ENCODE measurements at regions not wholly inside any gene's neighbourhood (a gene's known extent, or its start where the extent isn't known, plus 50 kb on each side); places are given as distances from the start of the nearest gene placed in this dataset.
"Not testable (repeated sequence)": the region's sequence is repeated elsewhere in the genome, so short reads cannot be mapped to it uniquely, and the experiment has no call there.

GRCh38 chr16:16559179-16559740 is 180.3 kb downstream of the NPIPA7 start:
- TF ChIP-seq CTCF (IDR thresholded peaks at IDR 0.05 in 8 of 11, conservative IDR thresholded peaks at IDR 0.05 in 3 of 11); POLR2AphosphoS5 (IDR thresholded peaks at IDR 0.05); POLR2A (IDR thresholded peaks at IDR 0.05): not testable (repeated sequence)
